CD4-positive, CD25-positive, alpha-beta regulatory T cell (primary cell): ENCODE measurements at regions not wholly inside any gene's neighbourhood (a gene's known extent, or its start where the extent isn't known, plus 50 kb on each side); places are given as distances from the start of the nearest gene placed in this dataset.
"Not testable (repeated sequence)": the region's sequence is repeated elsewhere in the genome, so short reads cannot be mapped to it uniquely, and the experiment has no call there.

ENCODE experiments used
- ATAC-seq, 2 donors: fragments of 150-1000 bp; cut with Tn5 transposase; one replicate each; pipeline ENCODE4 v1.10.0; 2021; ENCODE audit warnings: low read depth in 2 of 2, moderate number of reproducible peaks in 2 of 2, moderate library complexity in 1 of 2
- DNase-seq, 3 donors: peaks; one replicate each; pipeline versions ENCODE4 v3.0.0 to v3.0.0-alpha.2; 2012 to 2022; ENCODE audit warnings: mixed read lengths in 1 of 3
- H3K27ac ChIP-seq: one replicate; pipeline ENCODE4 v1.7.0; 2013; ENCODE audit warnings: mild to moderate bottlenecking, low read length; ENCODE audit not compliant: insufficient read depth, poor library complexity, severe bottlenecking
- H3K27me3 ChIP-seq: one replicate; pipeline ENCODE4 v1.7.0; 2013; ENCODE audit warnings: low read length; ENCODE audit not compliant: control insufficient read depth, insufficient read depth
- H3K36me3 ChIP-seq: one replicate; pipeline ENCODE4 v1.7.0; 2013; ENCODE audit warnings: mild to moderate bottlenecking, low read length, moderate library complexity; ENCODE audit not compliant: control insufficient read depth, insufficient read depth
- H3K4me1 ChIP-seq: 2 replicates; pipeline ENCODE4 v1.7.0; 2013; ENCODE audit warnings: mild to moderate bottlenecking, low read length; ENCODE audit not compliant: insufficient read depth, control insufficient read depth, poor library complexity, severe bottlenecking
- H3K4me3 ChIP-seq: one replicate; pipeline ENCODE4 v1.7.0; 2013; ENCODE audit warnings: low read depth, mild to moderate bottlenecking, low read length, moderate library complexity
- H3K9me3 ChIP-seq, 2 experiments: 1 replicate in 1 of 2; 2 replicates in 1 of 2; pipeline ENCODE4 v1.7.0; 2013; ENCODE audit warnings: low read length in 2 of 2, mild to moderate bottlenecking in 1 of 2, moderate library complexity in 1 of 2; ENCODE audit not compliant: control insufficient read depth in 2 of 2
- H3K27ac Mint-ChIP-seq, 3 donors: one replicate each; pipeline ENCODE4 v1.8.0; 2020 to 2022; ENCODE audit warnings: mild to moderate bottlenecking in 3 of 3, mixed read lengths in 3 of 3, moderate library complexity in 2 of 3
- H3K27me3 Mint-ChIP-seq: one replicate; pipeline ENCODE4 v1.8.0; 2022; ENCODE audit warnings: mild to moderate bottlenecking, mixed read lengths
- H3K36me3 Mint-ChIP-seq: one replicate; pipeline ENCODE4 v1.8.0; 2020; ENCODE audit warnings: mixed read lengths
- H3K4me1 Mint-ChIP-seq, 4 donors: one replicate each; pipeline ENCODE4 v1.8.0; 2020 to 2022; ENCODE audit warnings: mixed read lengths in 4 of 4, mild to moderate bottlenecking in 1 of 4
- H3K4me3 Mint-ChIP-seq, 4 donors: one replicate each; pipeline ENCODE4 v1.8.0; 2020 to 2022; ENCODE audit warnings: mild to moderate bottlenecking in 4 of 4, mixed read lengths in 4 of 4, moderate library complexity in 3 of 4
- H3K9me3 Mint-ChIP-seq, 7 donors: one replicate each; pipeline ENCODE4 v1.8.0; 2020 to 2022; ENCODE audit warnings: mixed read lengths in 7 of 7, mild to moderate bottlenecking in 3 of 7, moderate library complexity in 2 of 7

DNA sequence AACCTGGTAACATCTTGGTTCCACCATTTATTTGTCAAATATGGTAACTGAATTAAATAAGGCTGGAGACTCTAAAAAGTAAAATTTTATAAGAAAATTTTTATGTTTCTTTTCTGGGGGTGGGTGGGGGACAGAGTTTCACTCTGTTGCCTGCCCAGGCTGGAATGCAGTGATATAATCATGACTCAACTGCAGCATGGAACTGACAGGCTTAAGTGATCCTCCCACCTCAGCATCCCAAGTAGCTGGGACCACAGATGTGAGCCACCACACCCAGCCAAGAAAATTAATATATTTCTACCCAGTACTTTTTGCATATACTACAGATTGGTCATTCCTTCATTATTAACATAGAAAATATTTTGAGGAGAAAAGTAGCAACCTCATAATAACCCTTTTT is 216.9 kb downstream of the DEPDC1B start:
- H3K27me3 ChIP-seq = no peaks in the 10 kb centered on the region
- Mint-ChIP-seq H3K27me3 (no peaks in the 10 kb centered on the region), H3K27ac (no peak overlapping the region), H3K4me3 (no peak overlapping the region), H3K4me1 (no peaks in the 10 kb centered on the region), H3K36me3 (no peaks in the 10 kb centered on the region), H3K9me3 (peaks cover 0 to 4% (median 0%) of the 10 kb centered on the region in 7 donors)
- no peak for ATAC-seq
- no peaks in the 10 kb centered on the region for H3K36me3 ChIP-seq
- no peak for DNase-seq
- H3K4me3 ChIP-seq = no peak overlapping the region
- no peaks in the 10 kb centered on the region for H3K9me3 ChIP-seq
- H3K27ac ChIP-seq = no peak overlapping the region
- no peaks in the 10 kb centered on the region for H3K4me1 ChIP-seq

DNA sequence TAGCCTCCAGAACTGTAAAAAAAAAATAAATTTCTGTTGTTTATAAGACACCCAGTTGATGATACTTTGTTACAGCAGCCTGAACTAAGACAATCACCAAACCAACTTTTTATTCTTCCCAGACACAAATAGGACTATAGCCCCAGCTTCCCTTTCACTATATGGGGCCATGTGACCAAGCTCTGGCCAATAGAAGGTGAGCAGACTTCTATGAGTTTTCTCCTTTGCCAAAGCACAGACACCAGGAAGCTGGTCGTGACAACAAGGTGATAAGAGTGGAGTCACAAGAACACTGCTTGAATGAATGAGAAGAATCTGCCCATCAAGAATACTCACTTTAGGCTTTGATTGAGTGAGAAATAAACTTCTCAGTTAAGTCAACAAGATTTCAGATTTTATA is 217.7 kb downstream of the DEPDC1B start:
- no peak overlapping the region for H3K4me3 Mint-ChIP-seq
- no peaks in the 10 kb centered on the region for H3K36me3 Mint-ChIP-seq
- no peaks in the 10 kb centered on the region for H3K27me3 Mint-ChIP-seq
- ATAC-seq (no peak), DNase-seq (no peak)
- Histone ChIP-seq H3K36me3 (no peaks in the 10 kb centered on the region), H3K27ac (no peak overlapping the region), H3K9me3 (no peaks in the 10 kb centered on the region), H3K4me3 (no peak overlapping the region), H3K27me3 (no peaks in the 10 kb centered on the region), H3K4me1 (no peaks in the 10 kb centered on the region)
- H3K27ac Mint-ChIP-seq = no peak overlapping the region
- no peaks in the 10 kb centered on the region for H3K4me1 Mint-ChIP-seq
- H3K9me3 Mint-ChIP-seq = peaks cover 0 to 4% (median 0%) of the 10 kb centered on the region in 7 donors

DNA sequence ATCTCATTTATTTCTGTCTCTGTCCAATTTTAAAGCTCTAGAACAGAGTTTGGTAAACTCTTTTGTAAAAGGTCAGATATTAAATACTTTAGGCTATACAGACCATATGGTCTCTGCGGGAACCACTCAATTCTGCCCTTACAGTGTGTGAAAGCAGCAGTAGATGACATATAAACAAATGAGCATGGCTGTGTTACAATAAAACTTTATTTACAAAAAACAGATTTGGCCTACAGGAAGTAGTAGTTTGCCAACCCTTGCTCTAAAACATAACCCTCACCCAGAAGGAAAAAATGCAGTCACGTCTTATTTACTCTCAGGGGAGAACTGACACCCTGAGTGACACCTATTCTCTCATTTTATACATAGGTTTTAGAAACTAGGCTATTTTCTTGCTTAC is 220.4 kb downstream of the DEPDC1B start:
- H3K4me1 ChIP-seq = no peaks in the 10 kb centered on the region
- Mint-ChIP-seq H3K9me3 (peaks cover 0 to 4% (median 1%) of the 10 kb centered on the region in 7 donors), H3K4me3 (no peak overlapping the region), H3K36me3 (no peaks in the 10 kb centered on the region), H3K4me1 (no peaks in the 10 kb centered on the region), H3K27ac (no peak overlapping the region), H3K27me3 (peaks cover 5% of the 10 kb centered on the region)
- no peak overlapping the region for H3K27ac ChIP-seq
- H3K9me3 ChIP-seq = no peaks in the 10 kb centered on the region
- DNase-seq (no peak), ATAC-seq (no peak)
- H3K4me3 ChIP-seq = no peak overlapping the region
- no peaks in the 10 kb centered on the region for H3K27me3 ChIP-seq
- H3K36me3 ChIP-seq = no peaks in the 10 kb centered on the region

- Mint-ChIP-seq H3K4me3 (no peak overlapping the region), H3K9me3 (peaks cover 0 to 4% (median 1%) of the 10 kb centered on the region in 7 donors), H3K27me3 (peaks cover 5% of the 10 kb centered on the region), H3K36me3 (no peaks in the 10 kb centered on the region), H3K4me1 (no peaks in the 10 kb centered on the region), H3K27ac (no peak overlapping the region)
- Histone ChIP-seq H3K36me3 (no peaks in the 10 kb centered on the region), H3K9me3 (no peaks in the 10 kb centered on the region), H3K4me1 (no peaks in the 10 kb centered on the region), H3K4me3 (no peak overlapping the region), H3K27me3 (no peaks in the 10 kb centered on the region), H3K27ac (no peak overlapping the region)
- ATAC-seq = no peak
- no peak for DNase-seq
Measured at GRCh38 chr5:60477849-60478248, 222.1 kb downstream of the DEPDC1B start.

DNA sequence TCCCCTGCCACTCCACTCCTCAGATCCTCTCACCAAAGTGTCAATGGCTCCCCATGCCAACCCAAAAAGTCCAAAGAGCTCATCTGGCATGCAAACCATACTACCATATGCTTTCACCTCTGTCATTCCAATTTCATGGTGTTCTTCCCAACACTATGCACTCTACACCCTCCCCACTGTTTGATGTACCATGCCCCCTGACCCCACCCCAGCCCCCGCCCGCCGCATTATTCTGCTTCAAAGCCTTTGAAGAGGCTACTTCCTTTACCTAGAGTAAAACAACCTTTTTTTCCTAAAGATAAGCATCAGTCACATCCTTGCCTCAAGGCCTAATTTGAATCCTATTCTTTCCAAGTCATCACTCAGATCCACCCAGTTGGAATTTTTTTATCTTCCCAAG is 226.3 kb downstream of the DEPDC1B start:
- no peaks in the 10 kb centered on the region for H3K4me1 Mint-ChIP-seq
- no peaks in the 10 kb centered on the region for H3K36me3 Mint-ChIP-seq
- ATAC-seq (no peak), DNase-seq (no peak)
- peaks cover 0 to 12% (median 3%) of the 10 kb centered on the region in 7 donors for H3K9me3 Mint-ChIP-seq
- peaks cover 5% of the 10 kb centered on the region for H3K27me3 Mint-ChIP-seq
- H3K27ac Mint-ChIP-seq = no peak overlapping the region
- Histone ChIP-seq H3K27me3 (no peaks in the 10 kb centered on the region), H3K4me1 (no peaks in the 10 kb centered on the region), H3K4me3 (no peak overlapping the region), H3K36me3 (no peaks in the 10 kb centered on the region), H3K9me3 (no peaks in the 10 kb centered on the region), H3K27ac (no peak overlapping the region)
- H3K4me3 Mint-ChIP-seq = no peak overlapping the region

DNA sequence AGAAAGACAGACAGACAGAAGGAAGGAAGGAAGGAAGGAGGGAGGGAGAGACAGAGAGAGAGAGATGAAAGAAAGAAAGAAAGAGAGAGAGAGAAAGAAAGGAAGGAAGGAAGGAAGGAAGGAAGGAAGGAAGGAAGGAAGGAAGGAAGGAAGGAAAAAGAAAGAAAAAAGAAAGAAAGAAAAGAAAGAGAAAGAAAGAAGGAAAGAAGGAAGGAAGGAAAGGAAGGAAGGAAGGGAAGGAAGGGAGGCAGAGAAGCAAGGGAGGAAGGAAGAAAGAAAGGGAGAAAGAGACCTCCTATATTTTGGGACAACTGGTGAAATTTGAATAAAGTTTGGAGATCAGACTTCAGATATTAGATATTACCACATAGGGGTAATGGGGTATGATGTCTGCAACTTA is 226.9 kb downstream of the DEPDC1B start:
- not testable (repeated sequence) for H3K27ac Mint-ChIP-seq, H3K27me3 ChIP-seq, H3K4me1 ChIP-seq, H3K36me3 ChIP-seq, H3K9me3 ChIP-seq, H3K4me3 Mint-ChIP-seq, H3K27me3 Mint-ChIP-seq, H3K36me3 Mint-ChIP-seq, H3K4me1 Mint-ChIP-seq, DNase-seq, H3K4me3 ChIP-seq, H3K27ac ChIP-seq, ATAC-seq
- H3K9me3 Mint-ChIP-seq = peaks cover 0 to 11% (median 3%) of the 10 kb centered on the region in 7 donors

DNA sequence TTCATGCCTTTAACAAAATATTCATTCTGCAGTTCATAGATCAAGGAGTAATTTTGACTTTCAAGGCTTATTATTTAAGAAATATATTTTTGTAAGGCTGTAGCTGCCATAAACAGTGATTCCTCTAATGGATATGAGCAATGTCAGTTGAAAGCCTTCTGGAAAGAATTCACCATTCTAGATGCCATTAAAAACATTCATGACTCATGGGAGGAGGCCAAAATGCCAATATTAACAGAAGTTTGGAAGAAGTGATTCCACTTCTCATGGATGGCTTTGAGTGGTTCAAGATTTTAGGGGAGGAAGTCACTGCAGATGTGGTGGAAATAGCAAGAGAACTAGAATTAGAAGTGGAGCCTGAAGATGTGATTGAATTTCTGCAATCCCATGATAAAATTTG is 229.1 kb downstream of the DEPDC1B start:
- Histone ChIP-seq H3K36me3 (no peaks in the 10 kb centered on the region), H3K4me1 (no peaks in the 10 kb centered on the region), H3K27me3 (no peaks in the 10 kb centered on the region), H3K9me3 (no peaks in the 10 kb centered on the region), H3K27ac (no peak overlapping the region), H3K4me3 (no peak overlapping the region)
- no peak overlapping the region for H3K4me3 Mint-ChIP-seq
- peaks cover 5% of the 10 kb centered on the region for H3K27me3 Mint-ChIP-seq
- peaks cover 0 to 11% (median 3%) of the 10 kb centered on the region in 7 donors for H3K9me3 Mint-ChIP-seq
- no peaks in the 10 kb centered on the region for H3K4me1 Mint-ChIP-seq
- no peaks in the 10 kb centered on the region for H3K36me3 Mint-ChIP-seq
- H3K27ac Mint-ChIP-seq = no peak overlapping the region
- no peak for ATAC-seq
- no peak for DNase-seq

DNA sequence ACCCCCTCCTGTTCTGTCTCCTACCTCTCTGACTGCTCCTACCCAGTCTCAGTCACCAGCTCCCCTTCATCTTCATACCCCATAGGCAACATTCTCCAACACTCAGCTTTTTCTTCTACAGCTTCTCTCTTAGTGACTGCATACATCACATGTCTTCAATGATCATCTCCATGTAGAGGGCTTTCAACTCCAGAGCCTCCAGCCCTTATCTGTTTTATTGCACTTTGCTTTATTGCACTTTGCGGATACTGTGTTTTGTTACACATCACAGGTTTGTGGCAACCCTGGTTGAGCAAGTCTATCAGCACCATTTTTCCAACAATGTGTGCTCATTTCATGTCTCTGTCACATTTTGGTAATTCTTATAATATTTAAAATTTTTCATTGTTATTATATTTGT is 230.7 kb downstream of the DEPDC1B start:
- H3K27me3 ChIP-seq = no peaks in the 10 kb centered on the region
- H3K27ac ChIP-seq = no peak overlapping the region
- ATAC-seq = no peak
- no peak overlapping the region for H3K4me3 ChIP-seq
- Mint-ChIP-seq H3K4me1 (no peaks in the 10 kb centered on the region), H3K36me3 (no peaks in the 10 kb centered on the region), H3K4me3 (no peak overlapping the region), H3K27ac (no peak overlapping the region), H3K9me3 (peaks cover 0 to 15% (median 2%) of the 10 kb centered on the region in 7 donors), H3K27me3 (no peaks in the 10 kb centered on the region)
- no peak for DNase-seq
- no peaks in the 10 kb centered on the region for H3K4me1 ChIP-seq
- H3K36me3 ChIP-seq = no peaks in the 10 kb centered on the region
- no peaks in the 10 kb centered on the region for H3K9me3 ChIP-seq
